Gastroesophageal sphincter (tissue), 4 donors: ENCODE measurements at regions not wholly inside any gene's neighbourhood (a gene's known extent, or its start where the extent isn't known, plus 50 kb on each side); places are given as distances from the start of the nearest gene placed in this dataset.

Experiments
- ATAC-seq: fragments of 150-250 bp; one replicate; pipeline ENCODE4 v1.9.1; 2016; ENCODE audit warnings: mild to moderate bottlenecking, moderate library complexity
- H3K27ac ChIP-seq, 4 donors: fragments of 200-600 bp; sonication (generic) in 3 of 4; 1 replicate in 3 of 4; 2 replicates in 1 of 4; pipeline ENCODE4 v1.5.1; 2016 to 2019
- H3K27me3 ChIP-seq: fragments of 200-600 bp; sonication (generic); one replicate; pipeline ENCODE4 v1.5.1; 2019
- H3K36me3 ChIP-seq, 2 donors: fragments of 200-600 bp; sonication (generic); one replicate each; pipeline ENCODE4 v1.5.1; 2019; ENCODE audit warnings: control low read depth in 1 of 2
- H3K4me1 ChIP-seq, 3 donors: fragments of 200-600 bp; sonication (generic); 1 replicate in 2 of 3; 2 replicates in 1 of 3; pipeline ENCODE4 v1.5.1; 2016 to 2019; ENCODE audit warnings: control low read depth in 2 of 3
- H3K4me3 ChIP-seq, 2 donors: fragments of 200-600 bp; sonication (generic); one replicate each; pipeline ENCODE4 v1.5.1; 2019; ENCODE audit warnings: mild to moderate bottlenecking in 1 of 2, moderate library complexity in 1 of 2
- H3K9me3 ChIP-seq, 3 donors: fragments of 200-600 bp; sonication (generic); one replicate each; pipeline ENCODE4 v1.5.1; 2017 to 2019; ENCODE audit warnings: control low read depth in 2 of 3
- EP300 ChIP-seq: sonication (generic); formaldehyde crosslinking; IDR thresholded peaks from one replicate; pipeline ENCODE4 v1.6.1; 2017; ENCODE audit warnings: antibody characterized with exemption, mild to moderate bottlenecking
- POLR2A ChIP-seq, 2 donors: fragments of 450-650 bp; IDR thresholded peaks; one replicate each; pipeline ENCODE4 v1.6.1; 2017; ENCODE audit warnings: antibody characterized with exemption in 2 of 2, mild to moderate bottlenecking in 2 of 2, moderate library complexity in 1 of 2
- POLR2AphosphoS5 ChIP-seq: sonication (generic); formaldehyde crosslinking; IDR thresholded peaks from one replicate; pipeline ENCODE4 v1.6.1; 2017; ENCODE audit warnings: antibody characterized with exemption
- WGBS, 2 donors: methylation state at CpG; one replicate each; pipeline ENCODE4 v1.1.5; 2018; ENCODE audit warnings: low coverage in 1 of 2; 5-methylcytosine and 5-hydroxymethylcytosine counted together
- TF ChIP-seq, protein P1 (sequence below), 4 experiments: fragments of 200-600 bp in 2 of 4; fragments of 450-650 bp in 2 of 4; sonication (generic) in 1 of 4; IDR thresholded peaks; one replicate each; pipeline ENCODE4 v1.5.1; 2017 to 2019; ENCODE audit warnings: antibody characterized with exemption in 4 of 4, mild to moderate bottlenecking in 2 of 4, moderate library complexity in 2 of 4

DNA sequence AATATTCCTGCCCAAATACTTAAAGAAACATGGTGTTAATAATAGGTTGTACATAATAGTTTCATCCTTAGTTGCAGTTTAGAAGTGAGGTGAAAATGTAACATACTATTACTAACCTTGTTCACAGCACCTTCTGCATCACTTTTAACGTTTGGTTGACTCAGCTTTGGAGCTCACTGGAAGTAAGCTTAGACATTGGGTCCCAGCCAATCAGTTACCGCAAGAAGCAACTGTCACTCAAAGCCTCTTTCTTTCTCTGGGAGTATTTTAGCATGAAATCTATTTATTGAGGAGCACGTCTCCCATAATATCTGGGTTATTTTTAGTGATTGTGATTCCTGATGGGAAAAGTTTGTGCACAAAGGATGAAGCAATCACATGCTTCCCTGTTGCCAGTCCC lies 472.6 kb downstream of the SNAPC1 start:
- Histone ChIP-seq H3K27ac (no peak overlapping the region), H3K4me1 (no peaks in the 10 kb centered on the region), H3K9me3 (peaks cover 0 to 14% (median 0%) of the 10 kb centered on the region in 3 donors), H3K36me3 (no peaks in the 10 kb centered on the region), H3K4me3 (no peak overlapping the region), H3K27me3 (no peaks in the 10 kb centered on the region)
- ATAC-seq: no peak
- no peak for TF ChIP-seq POLR2A (IDR thresholded peaks at IDR 0.05)
- TF ChIP-seq, protein P1, sequence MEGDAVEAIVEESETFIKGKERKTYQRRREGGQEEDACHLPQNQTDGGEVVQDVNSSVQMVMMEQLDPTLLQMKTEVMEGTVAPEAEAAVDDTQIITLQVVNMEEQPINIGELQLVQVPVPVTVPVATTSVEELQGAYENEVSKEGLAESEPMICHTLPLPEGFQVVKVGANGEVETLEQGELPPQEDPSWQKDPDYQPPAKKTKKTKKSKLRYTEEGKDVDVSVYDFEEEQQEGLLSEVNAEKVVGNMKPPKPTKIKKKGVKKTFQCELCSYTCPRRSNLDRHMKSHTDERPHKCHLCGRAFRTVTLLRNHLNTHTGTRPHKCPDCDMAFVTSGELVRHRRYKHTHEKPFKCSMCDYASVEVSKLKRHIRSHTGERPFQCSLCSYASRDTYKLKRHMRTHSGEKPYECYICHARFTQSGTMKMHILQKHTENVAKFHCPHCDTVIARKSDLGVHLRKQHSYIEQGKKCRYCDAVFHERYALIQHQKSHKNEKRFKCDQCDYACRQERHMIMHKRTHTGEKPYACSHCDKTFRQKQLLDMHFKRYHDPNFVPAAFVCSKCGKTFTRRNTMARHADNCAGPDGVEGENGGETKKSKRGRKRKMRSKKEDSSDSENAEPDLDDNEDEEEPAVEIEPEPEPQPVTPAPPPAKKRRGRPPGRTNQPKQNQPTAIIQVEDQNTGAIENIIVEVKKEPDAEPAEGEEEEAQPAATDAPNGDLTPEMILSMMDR (IDR thresholded peaks at IDR 0.05): no peak
- no peak for TF ChIP-seq POLR2AphosphoS5
- no peak for TF ChIP-seq EP300
- 48 to 76% methylated on average over 2 to 3 of the region's 3 CpGs for WGBS, 2 donors

DNA sequence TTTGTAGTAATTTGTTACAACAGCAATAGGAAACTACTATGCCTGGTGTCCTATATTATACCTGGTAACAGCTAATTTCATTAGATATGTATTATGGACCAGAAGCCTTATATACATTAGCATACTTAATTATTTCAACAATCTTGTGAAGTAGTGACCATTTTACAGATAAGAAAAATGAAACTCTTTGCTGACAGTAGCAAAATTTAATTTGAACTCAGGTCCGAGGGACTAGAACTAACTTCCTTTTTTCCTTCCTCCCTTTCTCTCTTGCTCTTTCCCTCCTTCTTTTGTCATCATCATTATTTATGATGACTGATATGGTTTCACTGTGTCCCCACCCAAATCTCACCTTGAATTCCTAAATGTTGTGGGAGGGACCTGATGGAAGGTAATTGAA lies 482.0 kb downstream of the SNAPC1 start:
- no peak for ATAC-seq
- Histone ChIP-seq H3K4me1 (no peaks in the 10 kb centered on the region), H3K9me3 (no peaks in the 10 kb centered on the region), H3K27me3 (no peaks in the 10 kb centered on the region), H3K4me3 (no peak overlapping the region), H3K27ac (no peak overlapping the region), H3K36me3 (no peaks in the 10 kb centered on the region)
- TF ChIP-seq, protein P1 (IDR thresholded peaks at IDR 0.05): no peak
- TF ChIP-seq POLR2AphosphoS5: no peak
- no peak for TF ChIP-seq EP300
- TF ChIP-seq POLR2A (IDR thresholded peaks at IDR 0.05): no peak
- WGBS, 2 donors: 67% methylated on average over 1 of the region's 1 CpG; no CpG with 5 or more reads in 1 of the 2 donors

DNA sequence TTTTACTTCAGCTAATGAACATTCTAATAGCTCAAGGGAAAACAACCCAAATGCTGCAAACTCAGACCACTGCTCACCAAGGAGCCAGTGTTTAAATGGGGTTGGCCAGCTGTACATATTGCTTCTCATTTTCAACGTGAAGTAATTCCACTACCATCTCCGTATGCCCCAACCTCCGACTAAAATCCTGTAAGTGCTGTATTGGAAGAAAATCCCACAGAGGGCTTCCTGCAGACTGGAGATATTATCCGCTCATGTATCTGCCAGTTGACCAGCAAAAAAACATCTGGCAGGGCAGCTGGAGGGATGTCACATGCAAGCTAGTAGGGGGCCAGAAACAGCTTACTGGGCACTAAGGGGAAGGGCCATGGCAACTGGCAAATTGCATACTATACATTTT lies 485.0 kb downstream of the SNAPC1 start:
- no peak for ATAC-seq
- no peak overlapping the region for H3K27ac ChIP-seq
- WGBS, 2 donors: 35 to 56% methylated on average over 3 to 4 of the region's 4 CpGs

DNA sequence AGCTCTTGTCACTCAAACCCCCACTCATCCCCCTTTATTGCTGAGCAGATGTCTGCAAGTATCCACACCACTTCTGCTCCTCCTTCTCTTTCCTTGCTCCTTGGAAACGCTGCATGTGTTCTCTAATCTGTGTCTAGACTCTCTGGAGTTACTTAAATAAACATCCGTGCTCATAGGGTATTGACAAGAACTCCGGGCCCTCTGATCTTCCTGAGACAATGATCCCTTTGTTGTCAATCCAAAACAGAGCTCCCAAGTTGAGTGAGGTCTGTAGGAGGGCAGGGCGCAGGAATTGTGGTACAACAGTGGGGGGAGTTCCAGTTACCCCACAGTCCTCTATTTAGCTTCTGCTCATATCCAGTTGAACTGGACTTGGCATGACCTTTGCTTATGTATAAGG lies 489.0 kb downstream of the SNAPC1 start:
- 0 to 63% methylated on average over 2 of the region's 4 CpGs for WGBS, 2 donors
- Histone ChIP-seq H3K4me3 (no peak overlapping the region), H3K36me3 (no peaks in the 10 kb centered on the region), H3K27me3 (no peaks in the 10 kb centered on the region), H3K27ac (no peak overlapping the region), H3K4me1 (no peaks in the 10 kb centered on the region), H3K9me3 (no peaks in the 10 kb centered on the region)
- TF ChIP-seq, protein P1 (IDR thresholded peaks at IDR 0.05): no peak
- TF ChIP-seq POLR2AphosphoS5 (no peak), EP300 (no peak), POLR2A (IDR thresholded peaks at IDR 0.05) (no peak)
- ATAC-seq: no peak

More for the DNA sequence above, 485.0 kb downstream of the SNAPC1 start:
- no peak overlapping the region for H3K4me3 ChIP-seq
- H3K9me3 ChIP-seq: no peaks in the 10 kb centered on the region
- H3K27me3 ChIP-seq: no peaks in the 10 kb centered on the region
- no peaks in the 10 kb centered on the region for H3K36me3 ChIP-seq
- H3K4me1 ChIP-seq: no peaks in the 10 kb centered on the region
- TF ChIP-seq POLR2A (IDR thresholded peaks at IDR 0.05) (no peak), POLR2AphosphoS5 (no peak), EP300 (no peak)
- TF ChIP-seq, protein P1 (IDR thresholded peaks at IDR 0.05): no peak

DNA sequence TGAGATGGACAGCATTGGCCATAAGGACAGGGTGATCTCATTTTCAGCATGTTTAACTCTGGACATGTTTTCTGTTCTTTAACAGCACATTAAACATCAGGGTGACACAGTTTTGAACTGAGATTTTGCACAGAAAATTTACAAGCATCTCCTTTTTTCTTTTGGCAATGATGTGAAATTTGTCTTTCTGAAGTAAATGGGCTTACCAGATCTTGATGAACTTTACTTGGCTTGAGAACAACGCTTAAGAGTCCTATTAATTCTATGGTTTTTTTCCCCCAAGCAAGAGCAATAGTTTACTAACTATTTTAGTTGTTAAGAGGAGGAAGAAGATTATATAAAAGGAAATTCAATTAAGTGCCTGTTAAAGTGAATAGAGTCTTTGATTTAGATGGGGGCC lies 491.0 kb downstream of the SNAPC1 start:
- 29 to 33% methylated on average over 1 of the region's 1 CpG for WGBS, 2 donors
- no peak overlapping the region for H3K4me3 ChIP-seq
- no peaks in the 10 kb centered on the region for H3K27me3 ChIP-seq
- H3K36me3 ChIP-seq: no peaks in the 10 kb centered on the region
- ATAC-seq: no peak
- H3K27ac ChIP-seq: no peak overlapping the region
- no peaks in the 10 kb centered on the region for H3K4me1 ChIP-seq
- TF ChIP-seq POLR2AphosphoS5 (no peak), POLR2A (IDR thresholded peaks at IDR 0.05) (no peak), EP300 (no peak)
- TF ChIP-seq, protein P1 (IDR thresholded peaks at IDR 0.05): no peak
- H3K9me3 ChIP-seq: no peaks in the 10 kb centered on the region
